SIG-M5 treated with dmso at 0.1 percent for 504 hours (cell line): ENCODE measurements at regions not wholly inside any gene's neighbourhood (a gene's known extent, or its start where the extent isn't known, plus 50 kb on each side); places are given as distances from the start of the nearest gene placed in this dataset.

Experiments used
- DNase-seq: peaks from one replicate; lab custom pipeline; 2025; ENCODE audit not compliant: unreplicated experiment; lab: John Stamatoyannopoulos, UW

DNA sequence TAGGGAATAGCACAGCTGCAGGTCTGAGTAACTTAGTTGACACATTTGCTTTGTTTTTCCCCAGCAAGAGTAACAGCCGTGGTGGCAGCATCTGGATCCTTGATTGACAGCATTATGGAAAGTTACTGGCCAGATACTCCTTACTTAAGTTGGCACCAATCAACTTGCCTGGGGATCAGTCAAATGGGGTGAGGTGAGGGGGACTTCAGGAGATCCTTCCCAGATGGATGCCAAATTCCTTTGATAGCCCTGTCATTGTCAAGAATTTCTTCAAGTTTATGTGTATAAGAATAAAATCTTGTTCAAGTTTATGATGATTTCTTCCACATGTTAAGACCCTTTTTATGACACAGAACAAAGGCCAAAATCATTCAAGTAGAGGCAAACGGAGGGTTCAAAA, 618.4 kb downstream of the SLC6A15 start:
- no peak for DNase-seq

DNA sequence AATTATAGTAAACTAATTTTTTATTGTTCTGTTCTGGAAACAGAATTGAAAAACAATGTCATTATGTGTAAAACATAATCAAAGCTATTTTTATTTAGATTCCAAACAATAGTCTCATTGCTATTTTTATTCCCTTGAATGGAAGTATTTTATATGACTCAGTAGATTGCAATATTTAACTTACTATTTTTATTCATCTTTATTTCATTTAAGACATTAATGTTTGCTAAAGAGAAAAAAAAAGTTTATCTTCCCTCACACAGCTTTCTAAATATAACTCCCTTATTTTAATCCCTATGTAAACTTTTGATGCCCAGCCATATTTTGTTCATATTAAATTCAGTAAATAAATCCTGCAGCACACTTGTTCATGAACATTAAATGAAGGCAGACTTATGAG, 622.4 kb downstream of the SLC6A15 start:
- no peak for DNase-seq

DNA sequence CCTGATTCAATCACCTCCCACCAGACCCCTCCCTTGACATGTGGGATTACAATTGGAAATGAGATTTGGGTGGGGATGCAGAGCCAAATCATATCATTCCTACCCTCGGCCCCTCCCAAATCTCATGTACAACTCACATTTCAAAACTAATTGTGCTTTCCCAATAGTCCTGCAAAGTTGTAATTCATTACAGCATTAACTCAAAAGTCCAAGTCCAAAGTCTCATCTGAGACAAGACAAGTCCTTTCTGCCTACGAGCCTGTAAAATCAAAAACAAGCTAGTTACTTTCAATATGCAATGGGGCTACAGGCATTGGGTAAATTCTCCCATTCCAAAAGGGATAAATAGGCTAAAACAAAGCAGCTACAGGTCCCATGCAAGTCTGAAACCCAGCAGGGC, 634.6 kb downstream of the SLC6A15 start:
- no peak for DNase-seq

DNA sequence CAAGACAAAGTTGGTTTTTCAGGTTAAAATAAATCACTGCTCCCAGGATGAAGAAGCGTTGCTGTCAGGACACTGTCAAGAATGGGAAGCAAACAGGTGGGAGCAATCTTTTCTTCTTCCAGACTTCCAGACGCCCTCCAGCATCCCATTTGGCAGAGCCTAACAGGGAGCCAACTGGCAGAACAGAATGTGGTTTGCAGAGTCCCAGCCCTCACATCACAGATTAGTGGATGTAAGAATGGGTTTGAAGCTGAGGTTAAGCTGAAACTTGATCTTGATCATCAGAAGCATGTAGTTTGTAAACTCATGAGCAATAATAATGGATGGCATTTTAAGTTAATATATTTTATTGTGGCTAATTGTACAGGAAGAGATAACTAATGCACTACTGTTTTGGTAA, 636.4 kb downstream of the SLC6A15 start:
- DNase-seq, result no peak

DNA sequence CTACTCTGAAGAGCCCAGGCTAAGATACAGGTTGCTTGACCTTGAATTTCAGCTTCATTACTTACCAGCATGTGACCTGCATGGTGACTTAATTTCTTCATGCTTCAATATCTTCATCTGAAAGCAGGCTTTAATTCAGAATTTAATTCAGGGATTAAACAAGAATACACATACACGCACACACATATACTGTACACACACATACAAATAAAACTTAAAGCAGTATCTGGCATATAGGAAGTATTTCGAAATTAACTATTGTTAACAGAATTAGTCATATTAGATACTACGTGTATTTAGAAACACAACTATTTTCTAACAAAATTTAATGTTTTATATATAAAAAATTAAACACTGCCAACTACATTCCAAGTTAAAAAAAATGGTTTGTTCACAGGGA, 640.3 kb downstream of the SLC6A15 start:
- DNase-seq, result no peak

DNA sequence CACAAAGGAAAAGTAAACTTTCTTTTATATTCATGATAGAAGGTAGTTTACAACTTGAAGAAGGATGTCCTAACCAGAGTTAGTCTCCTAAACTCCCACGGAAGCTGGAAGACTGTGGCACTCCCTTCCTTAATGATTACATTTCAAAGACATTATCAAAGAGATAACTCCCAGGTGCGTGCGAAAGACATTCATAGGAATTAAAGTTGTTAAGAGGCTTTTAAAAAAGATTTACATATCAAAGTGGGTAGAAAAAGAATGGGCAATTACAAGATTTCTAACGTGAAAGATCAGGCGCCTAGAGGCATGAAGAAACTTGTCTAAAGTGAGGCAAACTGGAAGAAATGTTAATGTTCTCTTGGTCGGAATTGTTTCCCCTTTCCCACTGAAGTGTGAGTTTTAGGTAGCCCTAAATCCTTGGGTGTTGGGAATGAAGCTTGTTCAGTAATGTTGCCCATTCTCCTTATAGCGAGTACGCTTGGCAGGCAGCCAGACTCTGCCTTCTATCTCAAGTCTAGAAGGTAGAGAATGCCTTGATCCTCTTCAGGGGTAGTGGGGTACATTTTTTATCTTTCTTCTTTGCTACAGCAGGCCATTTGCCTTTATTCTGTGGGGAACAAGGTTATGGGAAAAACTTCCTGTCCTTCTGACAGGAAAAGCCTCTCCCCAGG, 642.0 kb downstream of the SLC6A15 start:
- no peak for DNase-seq

DNA sequence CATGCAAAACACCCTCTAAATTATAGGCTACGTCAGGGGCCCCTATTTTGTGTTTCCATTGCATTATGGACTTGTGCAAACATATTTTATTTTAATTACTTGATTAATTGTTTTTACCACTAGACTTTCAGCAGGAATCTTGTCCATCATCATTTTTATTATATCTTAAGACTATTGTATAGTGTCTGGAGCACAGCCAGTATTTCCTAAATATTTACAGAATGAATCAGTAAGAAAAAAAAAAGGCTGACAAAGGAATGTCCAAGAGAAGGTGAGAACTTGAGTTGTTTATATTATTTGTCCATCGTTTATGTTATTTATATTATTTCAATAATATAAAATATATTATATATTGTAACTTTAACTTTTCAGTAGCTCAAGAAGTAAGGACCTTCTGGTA, 664.7 kb downstream of the SLC6A15 start:
- no peak for DNase-seq

DNA sequence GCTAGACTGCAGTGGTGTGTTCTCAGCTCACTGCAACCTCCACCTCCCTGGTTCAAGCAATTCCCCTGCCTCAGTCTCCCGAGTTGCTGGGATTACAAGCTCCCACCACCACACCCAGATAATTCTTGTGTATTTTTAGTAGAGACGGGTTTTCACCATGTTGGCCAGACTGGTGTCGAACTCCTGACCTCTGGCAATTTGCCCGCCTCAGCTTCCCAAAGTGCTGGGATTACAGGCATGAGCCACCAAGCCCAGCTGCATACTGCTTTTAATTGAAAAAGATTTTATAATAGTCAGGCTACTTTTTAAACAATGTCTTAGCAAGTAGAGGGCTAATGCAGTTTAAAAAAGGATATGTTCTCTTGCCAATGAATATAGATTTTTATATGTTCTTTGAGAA, 668.9 kb downstream of the SLC6A15 start:
- DNase-seq, result no peak

DNA sequence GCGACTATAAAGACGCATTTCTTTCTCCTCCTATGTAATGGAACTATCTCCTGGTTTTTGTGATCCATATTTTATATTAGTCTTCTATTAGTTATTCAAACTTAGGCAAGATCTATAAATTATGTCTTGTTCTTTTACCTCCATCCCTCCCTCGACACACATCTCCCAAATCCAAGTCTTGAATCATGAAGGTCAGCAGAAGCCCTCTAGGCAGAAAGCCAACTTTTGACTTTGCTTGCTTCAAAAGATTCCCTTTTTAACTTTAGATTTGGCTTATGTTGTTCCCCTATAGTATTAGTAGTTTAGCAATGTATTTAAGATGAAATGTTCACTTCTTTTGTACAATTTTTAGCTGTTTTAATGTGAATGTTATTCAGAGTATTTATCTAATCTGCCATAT, 689.8 kb downstream of the SLC6A15 start:
- DNase-seq, result no peak

DNA sequence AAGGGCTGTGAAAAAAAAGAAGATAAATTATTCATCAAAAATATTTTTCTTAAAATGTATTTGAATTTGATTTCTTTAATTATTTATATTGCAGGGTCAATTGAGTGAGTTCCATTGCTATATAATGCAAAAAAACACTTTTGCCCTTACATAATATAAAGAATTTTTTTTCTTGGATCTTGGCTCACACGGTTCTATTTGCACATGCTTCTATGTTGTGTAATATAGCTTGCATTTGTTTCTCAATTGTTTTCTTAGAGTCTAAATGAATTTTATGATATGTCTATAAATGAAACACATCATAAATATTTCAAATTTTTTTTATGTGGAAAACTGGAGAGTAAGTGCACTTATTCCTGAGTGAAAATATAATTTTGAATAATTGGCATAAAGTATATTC, 694.2 kb downstream of the SLC6A15 start:
- DNase-seq, result no peak

DNA sequence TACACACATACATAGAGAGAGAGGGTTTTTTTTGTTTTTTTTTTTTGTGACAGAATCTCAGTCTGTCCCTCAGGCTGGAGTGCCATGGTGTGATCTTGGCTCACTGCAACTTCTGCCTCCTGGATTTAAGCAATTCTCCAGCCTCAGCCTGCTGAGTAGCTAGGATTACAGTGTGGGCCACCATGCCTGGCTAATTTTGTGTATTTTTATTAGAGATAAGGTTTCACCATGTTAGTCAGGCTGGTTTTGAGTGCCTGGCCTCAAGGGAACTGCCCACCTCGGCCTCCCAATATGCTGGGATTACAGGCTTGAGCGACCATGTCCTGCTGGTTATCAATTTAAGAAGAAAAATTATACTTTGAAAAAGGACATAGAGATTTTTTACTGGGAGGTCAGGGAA, 710.6 kb downstream of the SLC6A15 start:
- no peak for DNase-seq

DNA sequence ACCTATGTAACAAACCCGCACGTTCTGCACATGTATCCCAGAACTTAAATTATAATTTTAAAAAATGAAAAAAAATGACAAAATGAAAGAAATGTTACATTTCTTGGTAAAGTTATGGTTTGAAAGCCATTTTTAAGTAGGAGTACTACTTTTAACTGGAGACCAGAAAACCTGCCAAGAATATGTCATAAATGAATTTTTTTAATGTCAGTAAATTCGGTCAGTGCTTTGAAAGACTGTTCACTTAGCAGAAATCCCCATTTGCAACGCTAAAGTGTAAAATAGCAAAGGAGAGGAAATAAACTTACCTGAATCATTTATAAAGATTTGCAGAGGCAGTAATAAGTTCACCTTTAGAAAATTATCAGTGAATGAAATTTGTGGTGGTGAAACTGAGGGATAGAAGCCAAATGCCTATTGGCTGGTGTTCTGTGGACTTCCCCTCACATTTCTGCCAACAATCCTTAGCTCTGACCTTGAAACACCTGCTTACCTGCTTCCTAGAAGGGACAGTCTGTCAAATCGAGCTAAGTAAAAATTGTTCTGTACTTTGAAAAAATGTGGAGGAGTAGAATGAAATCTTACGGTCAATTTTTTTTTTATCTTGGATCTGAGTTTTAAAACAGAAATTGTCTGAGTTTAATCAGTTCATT, 714.2 kb downstream of the SLC6A15 start:
- DNase-seq, result no peak

DNA sequence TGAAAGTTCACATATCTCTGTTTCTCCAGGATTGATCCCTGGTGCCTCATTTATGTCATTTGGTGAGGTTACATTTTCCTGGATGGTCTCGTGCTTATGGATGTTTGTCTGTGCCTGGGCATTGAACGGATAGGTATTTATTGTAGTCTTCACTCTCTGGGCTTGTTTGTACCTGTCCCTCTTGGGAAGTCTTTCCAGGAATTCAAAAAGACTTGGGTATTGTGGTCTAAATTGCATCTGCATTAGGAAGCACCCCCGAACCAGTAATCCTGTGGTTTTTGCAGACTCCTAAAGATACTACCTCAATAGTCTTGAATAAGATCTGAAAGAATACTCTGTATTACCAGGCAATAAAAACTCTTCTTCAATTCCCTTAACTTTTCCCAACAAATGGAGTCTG, 720.8 kb downstream of the SLC6A15 start:
- DNase-seq, result no peak

DNA sequence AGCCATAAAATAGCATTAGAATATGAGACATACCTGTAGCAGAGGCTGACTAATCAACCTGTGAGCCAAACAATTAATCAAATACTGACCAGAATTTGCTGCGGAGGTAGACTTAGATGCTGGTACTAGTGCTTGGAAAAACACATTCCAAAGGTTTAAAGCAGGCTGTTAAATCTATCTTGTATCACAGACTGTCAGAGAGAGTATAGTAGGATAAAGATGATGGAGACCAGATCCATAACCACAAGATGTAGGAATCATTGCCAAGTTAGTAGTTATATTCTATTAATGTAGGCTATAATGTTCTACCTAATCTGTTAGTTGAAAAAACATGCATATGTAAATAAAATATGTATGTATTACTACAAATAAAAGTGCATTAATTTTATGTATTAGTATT, 726.2 kb downstream of the SLC6A15 start:
- DNase-seq, result no peak

DNA sequence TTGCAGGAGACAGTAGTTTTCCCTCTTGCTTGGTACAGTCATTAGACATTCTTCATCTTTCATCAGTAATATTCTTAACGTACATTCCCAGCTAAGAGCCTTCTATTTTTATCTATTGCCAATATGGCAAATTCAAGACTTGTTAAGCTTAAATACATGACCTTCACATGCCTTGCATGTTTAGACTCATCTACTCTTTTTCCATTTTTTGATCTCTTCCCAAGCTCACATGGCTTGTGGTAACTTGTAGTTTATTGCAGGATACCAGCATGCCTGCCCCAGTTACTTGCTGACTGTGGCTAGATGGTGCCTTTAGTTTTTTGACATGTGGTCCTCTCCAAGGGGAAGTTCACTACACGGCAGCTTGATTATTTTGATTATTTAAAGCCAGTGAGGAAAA, 729.0 kb downstream of the SLC6A15 start:
- no peak for DNase-seq

DNA sequence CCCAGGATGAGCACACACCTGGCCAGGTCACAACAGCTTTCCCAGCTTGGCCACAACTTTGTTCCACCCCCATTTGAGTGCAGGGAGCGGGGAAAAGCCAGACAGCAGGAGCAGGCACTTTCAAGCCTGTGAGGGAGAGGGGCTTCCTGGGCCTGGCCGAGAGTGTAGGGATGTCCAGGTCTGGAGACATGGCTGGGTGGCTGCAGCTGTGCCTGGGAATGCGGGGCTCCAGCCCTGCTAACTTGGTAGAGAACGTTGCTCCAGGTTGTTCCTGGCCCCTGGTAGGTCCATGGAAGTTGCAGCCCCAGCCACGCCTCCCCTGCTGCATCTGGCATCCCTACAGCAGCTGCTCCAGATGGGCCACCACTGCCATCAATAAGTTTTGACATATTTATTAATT, 738.5 kb downstream of the SLC6A15 start:
- DNase-seq, result no peak

DNA sequence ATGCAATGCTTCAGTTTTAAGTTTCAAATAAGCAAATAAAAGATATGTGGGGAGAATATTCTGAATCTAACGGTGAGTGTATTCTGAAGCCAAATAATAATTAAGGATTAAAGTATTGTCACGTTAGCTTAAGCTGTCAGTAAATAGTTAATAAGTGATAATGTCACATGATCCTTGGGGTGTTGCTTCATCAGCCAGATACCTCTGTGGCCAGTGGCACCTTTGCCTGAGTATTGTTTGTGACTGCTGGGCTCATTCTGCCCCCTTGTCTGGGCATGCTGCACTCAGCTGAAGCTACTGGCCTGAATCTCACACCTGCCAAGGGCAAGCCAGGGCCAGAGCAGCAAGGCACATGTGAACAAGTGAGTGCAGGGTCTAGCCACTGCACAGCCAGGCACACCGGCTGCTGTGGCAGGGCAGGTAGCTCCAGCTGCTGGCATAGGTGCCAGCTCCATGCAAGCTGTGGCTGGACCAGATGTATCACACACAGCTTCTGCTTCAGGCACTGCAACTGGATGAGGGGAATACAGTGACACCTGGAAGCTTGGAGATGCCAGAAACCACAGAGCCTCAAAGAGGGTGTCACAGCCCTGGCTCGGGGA, 739.7 kb downstream of the SLC6A15 start:
- DNase-seq, result no peak

DNA sequence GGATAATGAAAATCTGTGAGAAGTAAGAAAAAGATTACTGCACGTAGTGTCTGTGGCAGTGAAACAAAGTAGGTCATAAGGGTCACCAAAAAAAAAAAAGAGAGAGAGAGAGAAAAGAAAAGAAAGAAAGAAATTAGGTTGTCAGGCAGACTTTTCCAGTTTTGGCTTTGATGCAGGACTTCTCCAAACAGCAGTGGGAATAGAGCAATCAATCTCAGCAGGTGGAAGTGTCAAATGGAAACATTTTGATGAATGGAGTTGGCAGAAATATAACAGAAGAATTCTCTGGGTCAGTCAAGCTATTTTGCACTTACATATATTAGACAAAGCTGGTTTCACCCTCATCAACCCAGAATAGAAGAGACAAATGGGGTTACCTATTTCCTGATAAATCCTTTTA, 745.8 kb downstream of the SLC6A15 start:
- no peak for DNase-seq

DNA sequence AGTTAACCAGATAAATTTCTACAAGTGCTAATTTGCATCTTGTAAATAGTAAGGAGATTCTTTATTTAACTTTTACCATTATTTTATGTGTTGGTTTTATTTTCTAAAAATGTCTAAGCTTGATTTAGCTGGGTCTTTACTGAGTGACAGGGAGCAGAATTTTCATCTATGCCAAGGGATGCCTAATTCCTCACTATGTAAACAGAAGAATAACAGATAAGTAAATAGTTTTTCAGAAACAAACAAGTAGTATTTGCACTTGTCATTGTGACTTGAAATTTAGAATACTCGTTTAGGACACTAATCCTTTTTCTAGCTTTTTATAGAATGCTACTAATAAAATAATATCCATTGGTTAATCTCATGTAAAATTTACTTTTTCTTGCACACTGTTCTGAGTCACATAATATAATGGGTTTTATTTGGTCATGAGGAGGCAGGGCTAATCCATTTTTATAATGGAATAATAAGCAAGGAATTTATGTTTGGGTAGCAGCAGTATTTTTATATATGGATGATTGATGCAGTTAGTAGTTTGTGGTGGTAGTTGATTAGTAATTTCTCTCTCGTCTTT, 746.5 kb downstream of the SLC6A15 start:
- DNase-seq, result no peak

DNA sequence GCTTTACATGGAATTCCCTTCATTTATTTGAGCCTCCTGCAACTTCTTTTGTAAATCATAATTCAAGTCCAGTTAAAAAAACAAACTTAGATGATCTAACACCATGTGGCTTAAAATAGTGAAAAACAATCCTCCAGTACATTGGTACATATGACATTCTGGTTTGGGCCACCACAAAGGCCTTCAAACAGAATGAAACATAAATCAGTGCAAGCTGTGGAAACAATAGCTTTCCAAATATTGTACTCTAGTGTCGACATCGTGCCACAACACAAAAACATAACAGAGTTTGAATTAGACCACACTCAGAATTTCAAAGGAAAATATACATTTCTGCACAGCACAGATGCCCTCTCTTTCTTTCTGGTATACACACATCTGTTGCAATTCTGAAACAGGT, 751.3 kb downstream of the SLC6A15 start:
- no peak for DNase-seq

DNA sequence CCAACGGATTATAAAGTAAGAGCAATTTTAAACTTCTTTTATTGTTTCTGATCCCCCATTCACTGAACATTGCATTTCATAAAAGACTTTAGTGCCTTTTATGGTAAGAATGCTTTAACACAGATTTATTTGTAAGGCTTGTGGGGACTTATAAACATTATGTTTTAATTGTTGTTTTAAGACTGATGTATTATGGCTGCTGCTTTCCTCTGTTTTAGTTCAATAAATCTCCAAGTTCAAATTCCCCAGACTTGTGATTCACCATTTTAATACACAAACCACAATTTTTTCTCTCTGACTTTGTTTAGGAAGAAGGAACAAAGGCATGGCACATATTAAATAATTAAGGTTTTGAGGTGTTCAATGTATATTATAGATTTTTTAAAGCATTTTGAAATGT, 753.3 kb downstream of the SLC6A15 start:
- DNase-seq, result no peak

DNA sequence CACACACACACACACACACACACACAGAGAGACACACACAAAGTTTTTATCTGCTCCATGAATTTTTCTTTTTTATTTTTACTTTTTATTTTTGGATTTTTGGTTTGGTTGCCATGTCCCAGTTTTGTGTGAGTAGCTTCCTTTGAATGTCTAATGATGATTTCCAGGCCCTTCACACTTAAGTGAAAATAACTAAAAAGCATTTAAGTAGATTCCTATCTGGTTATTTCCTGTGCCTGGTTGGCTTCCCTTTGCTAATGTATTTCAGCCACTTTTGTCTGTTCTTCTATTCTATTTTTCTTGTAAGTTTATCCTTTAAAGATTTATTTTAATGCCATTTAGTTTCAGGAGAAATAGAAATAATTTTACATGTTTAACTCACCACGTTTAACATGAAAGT, 755.4 kb downstream of the SLC6A15 start:
- no peak for DNase-seq
